ENCODE measurements at regions not wholly inside any gene's neighbourhood (a gene's known extent, or its start where the extent isn't known, plus 50 kb on each side); places are given as distances from the start of the nearest gene placed in this dataset.

GRCh38 chr14:85124631-85125290 lies 405.2 kb upstream of the FLRT2 start:
- TF ChIP-seq CTCF (IDR thresholded peaks at IDR 0.05) = no peak
- TF ChIP-seq POLR2AphosphoS5 (IDR thresholded peaks at IDR 0.05) = no peak
- TF ChIP-seq POLR2A (IDR thresholded peaks at IDR 0.05) = no peak
- TF ChIP-seq EP300 (IDR thresholded peaks at IDR 0.05) = no peak

Data from upper lobe of left lung (tissue), 4 donors.